K562 (cell line): ENCODE measurements at regions not wholly inside any gene's neighbourhood (a gene's known extent, or its start where the extent isn't known, plus 50 kb on each side); places are given as distances from the start of the nearest gene placed in this dataset.

Experiments used
- ATAC-seq: fragments of 200-7000 bp; cut with Tn5 transposase; 3 replicates; pipeline ENCODE4 v1.9.1; 2020; ENCODE audit warnings: moderate library complexity
- BruUV-seq: library from RNA; stranded (reverse); fragments of 400-500 nt; replicated peaks from 2 replicates; lab custom pipeline; 2021; lab: Mats Ljungman, UMichigan
- CTCF ChIA-PET: fragments of 300-600 bp; formaldehyde crosslinking; extraction: SDS; loops from one replicate; lab custom pipeline; 2021; ENCODE audit warnings: low intra/inter-chr PET ratio; lab: Yijun Ruan, JAX
- POLR2A ChIA-PET: fragments of 300-600, 350-650 bp; sonication (Branson Sonifier 250); formaldehyde crosslinking; extraction: SDS; loops from one replicate; lab custom pipeline; 2021; ENCODE audit warnings: antibody characterized with exemption, inconsistent platforms; lab: Yijun Ruan, JAX
- DNase-seq, 4 experiments: peaks; one replicate each; pipeline versions ENCODE4 v3.0.0 to v3.0.0-alpha.2; 2011 to 2018; ENCODE audit warnings: low spot score in 3 of 4, mixed read lengths in 3 of 4; ENCODE audit errors: extremely low read depth in 1 of 4
- FAIRE-seq: peaks from 2 replicates; lab custom pipeline; 2011; peaks lifted over from hg19 to GRCh38; lab: Jason Lieb, UNC
- H2AFZ ChIP-seq: 2 replicates; pipeline ENCODE4 v1.6.0; 2011; ENCODE audit warnings: low read depth, low read length, control low read depth, inconsistent platforms
- H3K27ac ChIP-seq: fragments of 200-600 bp; 3 replicates; pipeline ENCODE4 v1.8.0; 2011; ENCODE audit warnings: low read depth, mild to moderate bottlenecking, control low read depth, inconsistent platforms, low read length, moderate library complexity, mixed read lengths; ENCODE audit errors: extremely low read depth
- H3K27me3 ChIP-seq, 2 experiments: fragments of 300-600 bp in 1 of 2; 2 replicates in 1 of 2; 3 replicates in 1 of 2; pipeline versions ENCODE4 v1.6.0 to v1.8.0; 2011; ENCODE audit warnings: inconsistent platforms in 2 of 2, low read length in 2 of 2, mild to moderate bottlenecking in 1 of 2, mixed read lengths in 1 of 2, moderate library complexity in 1 of 2; ENCODE audit not compliant: control insufficient read depth in 2 of 2, insufficient read depth in 2 of 2
- H3K36me3 ChIP-seq: fragments of 300-600 bp; 3 replicates; pipeline ENCODE4 v1.8.0; 2011; ENCODE audit warnings: mild to moderate bottlenecking, low read length, inconsistent platforms; ENCODE audit not compliant: control insufficient read depth, insufficient read depth
- H3K4me1 ChIP-seq, 2 experiments: fragments of 200-600 bp in 1 of 2; replicated peaks in 1 of 2; 2 replicates in 1 of 2; 3 replicates in 1 of 2; pipeline versions ENCODE4 v1.5.1 to v1.8.0; 2011; ENCODE audit warnings: inconsistent platforms in 2 of 2, low read length in 2 of 2, mild to moderate bottlenecking in 1 of 2, mixed read lengths in 1 of 2, moderate library complexity in 1 of 2; ENCODE audit not compliant: control insufficient read depth in 2 of 2, insufficient read depth in 2 of 2
- H3K4me2 ChIP-seq: 2 replicates; pipeline ENCODE4 v1.6.1; 2011; ENCODE audit warnings: low read length, control low read depth, inconsistent platforms, mixed read lengths; ENCODE audit not compliant: insufficient read depth
- H3K4me3 ChIP-seq: fragments of 200-600 bp; sonication (generic), shearing (Covaris generic); 2 replicates; pipeline ENCODE4 v1.5.1; 2016; ENCODE audit warnings: control low read depth, inconsistent platforms
- H3K79me2 ChIP-seq: fragments of 200-600 bp; 3 replicates; pipeline ENCODE4 v1.8.0; 2011; ENCODE audit warnings: low read length, inconsistent platforms; ENCODE audit not compliant: control insufficient read depth, insufficient read depth
- H3K9ac ChIP-seq, 2 experiments: 2 replicates each; pipeline versions ENCODE4 v1.6.0 to v1.6.1; 2011; ENCODE audit warnings: low read depth in 2 of 2, low read length in 2 of 2, control low read depth in 1 of 2, inconsistent platforms in 1 of 2, mild to moderate bottlenecking in 1 of 2, mixed read lengths in 1 of 2; ENCODE audit not compliant: insufficient read depth in 1 of 2
- H3K9me1 ChIP-seq: one replicate; pipeline ENCODE4 v1.6.0; 2011; ENCODE audit warnings: inconsistent platforms, mild to moderate bottlenecking, low read length, moderate library complexity; ENCODE audit not compliant: control insufficient read depth, insufficient read depth
- H3K9me3 ChIP-seq: replicated peaks from 2 replicates; pipeline ENCODE4 v1.5.1; 2011; ENCODE audit warnings: low read depth, low read length, inconsistent platforms; ENCODE audit not compliant: control insufficient read depth, insufficient read depth
- H4K20me1 ChIP-seq: replicated peaks from 2 replicates; pipeline ENCODE4 v1.6.1; 2011; ENCODE audit warnings: low read length, inconsistent platforms, mixed read lengths; ENCODE audit not compliant: control insufficient read depth, insufficient read depth
- CBX5 ChIP-seq: IDR thresholded peaks from 2 replicates; pipeline ENCODE4 v1.6.1; 2014; ENCODE audit warnings: low read depth, borderline replicate concordance
- DNMT1 ChIP-seq: fragments of 450-650 bp; IDR thresholded peaks from 2 replicates; pipeline ENCODE4 v1.6.1; 2016; ENCODE audit warnings: antibody characterized with exemption, mild to moderate bottlenecking
- ETV5 ChIP-seq: sonication (generic); formaldehyde crosslinking; IDR thresholded peaks from 2 replicates; pipeline ENCODE4 v1.4.0; 2020; ENCODE audit warnings: low read depth, mild to moderate bottlenecking, missing genetic modification reagents
- NBN ChIP-seq: fragments of 450-650 bp; IDR thresholded peaks from 2 replicates; pipeline ENCODE4 v1.6.1; 2016; ENCODE audit warnings: low read depth, mild to moderate bottlenecking
- NR3C1 ChIP-seq: sonication (generic); formaldehyde crosslinking; IDR thresholded peaks from 2 replicates; pipeline ENCODE4 v1.8.1; 2022; ENCODE audit warnings: missing genetic modification reagents
- PTTG1 ChIP-seq: fragments of 450-650 bp; IDR thresholded peaks from 2 replicates; pipeline ENCODE4 v1.6.1; 2016; ENCODE audit warnings: low read depth, mild to moderate bottlenecking, missing genetic modification characterization, missing compliant biosample characterization
- XRCC5 ChIP-seq: fragments of 200-400 bp; formaldehyde crosslinking; IDR thresholded peaks from 2 replicates; pipeline ENCODE4 v1.6.1; 2017; ENCODE audit warnings: low read depth, mild to moderate bottlenecking, low read length
- ZNF121 ChIP-seq: sonication (generic); formaldehyde crosslinking; conservative IDR thresholded peaks from 2 replicates; pipeline ENCODE4 v1.8.0; 2022; ENCODE audit warnings: missing genetic modification reagents
- ZNF511 ChIP-seq: sonication (generic); formaldehyde crosslinking; IDR thresholded peaks from 2 replicates; pipeline ENCODE4 v1.8.0; 2022; ENCODE audit warnings: mild to moderate bottlenecking, missing genetic modification reagents
- ZNF551 ChIP-seq: fragments of 250-450 bp; sonication (Bioruptor Pico); IDR thresholded peaks from 2 replicates; pipeline ENCODE4 v1.5.0; 2021; ENCODE audit warnings: mild to moderate bottlenecking, moderate library complexity
- ZNF695 ChIP-seq: fragments of 450-650 bp; formaldehyde crosslinking; IDR thresholded peaks from 2 replicates; pipeline ENCODE4 v1.4.0; 2020; ENCODE audit warnings: mild to moderate bottlenecking, moderate library complexity
- ZNF766 ChIP-seq: fragments of 200-800 bp; sonication (Bioruptor generic); conservative IDR thresholded peaks from 2 replicates; pipeline ENCODE4 v1.6.1; 2016; ENCODE audit warnings: missing genetic modification characterization, missing compliant biosample characterization
- WGBS: fragments of 100-300 bp; shearing (Covaris generic); methylation state at CpG from one replicate; pipeline ENCODE4 v1.1.6; 2016; ENCODE audit warnings: low coverage, mixed read lengths; ENCODE audit not compliant: insufficient coverage; ENCODE audit errors: missing lambda C conversion rate; 5-methylcytosine and 5-hydroxymethylcytosine counted together
- in situ Hi-C: fragments of 300-500 bp; cut with MboI; formaldehyde crosslinking; loops from 4 replicates; pipeline ENCODE4 v1.15.0; 2018; ENCODE audit warnings: inconsistent platforms, mixed read lengths
- intact Hi-C: fragments of 100-400 bp; cut with micrococcal nuclease; formaldehyde crosslinking; loops from 2 replicates; pipeline ENCODE4 v1.14.2; 2022
- TF ChIP-seq, protein P1 (sequence below): IDR thresholded peaks from 2 replicates; pipeline ENCODE4 v1.6.1; 2011; ENCODE audit not compliant: insufficient read length; ENCODE audit errors: extremely low read depth
- TF ChIP-seq, protein P2 (sequence below): sonication (generic); formaldehyde crosslinking; IDR thresholded peaks from 2 replicates; pipeline ENCODE4 v1.8.1; 2022; ENCODE audit warnings: missing genetic modification reagents
- TF ChIP-seq, protein P3 (sequence below): fragments of 250-450 bp; sonication (Bioruptor Pico); IDR thresholded peaks from 2 replicates; pipeline ENCODE4 v1.5.0; 2020; ENCODE audit warnings: mild to moderate bottlenecking

DNA sequence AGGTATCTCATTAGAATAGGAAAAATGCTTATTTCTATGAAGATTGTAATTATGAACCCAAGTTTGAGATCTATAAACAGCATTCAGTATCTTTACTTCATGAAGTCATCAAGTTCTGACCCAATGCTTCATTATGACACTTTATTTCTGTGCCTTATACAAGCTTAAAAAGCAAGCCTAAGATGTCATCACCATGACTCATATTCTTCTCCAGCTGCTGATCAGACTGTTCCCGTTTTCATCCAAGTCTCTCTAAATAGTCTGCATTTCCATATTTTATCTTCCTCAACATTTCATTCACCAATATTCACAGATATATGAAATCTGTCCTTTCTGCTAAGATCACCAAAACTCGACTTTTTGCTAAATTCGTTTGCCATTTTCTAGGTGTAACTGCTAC is 1247.2 kb upstream of the PRR20A start:
- intact Hi-C loops = no loop called here
- H3K27me3 ChIP-seq = no peaks in the 10 kb centered on the region
- ATAC-seq (no peak), DNase-seq (no peak), FAIRE-seq (no peak)
- no peaks in the 10 kb centered on the region for H3K79me2 ChIP-seq
- H3K4me3 ChIP-seq = no peak overlapping the region
- ChIA-PET POLR2A (no interaction called here), CTCF (no interaction called here)
- no peaks in the 10 kb centered on the region for H3K36me3 ChIP-seq
- H3K4me1 ChIP-seq = no peaks in the 10 kb centered on the region
- 0% methylated on average over 2 of the region's 3 CpGs for WGBS
- no peaks in the 10 kb centered on the region for H3K9me3 ChIP-seq
- H4K20me1 ChIP-seq = no peaks in the 10 kb centered on the region
- in situ Hi-C loops = no loop called here
- no peak for TF ChIP-seq ZNF766 (CRISPR knock-in tag)
- TF ChIP-seq, protein P1, sequence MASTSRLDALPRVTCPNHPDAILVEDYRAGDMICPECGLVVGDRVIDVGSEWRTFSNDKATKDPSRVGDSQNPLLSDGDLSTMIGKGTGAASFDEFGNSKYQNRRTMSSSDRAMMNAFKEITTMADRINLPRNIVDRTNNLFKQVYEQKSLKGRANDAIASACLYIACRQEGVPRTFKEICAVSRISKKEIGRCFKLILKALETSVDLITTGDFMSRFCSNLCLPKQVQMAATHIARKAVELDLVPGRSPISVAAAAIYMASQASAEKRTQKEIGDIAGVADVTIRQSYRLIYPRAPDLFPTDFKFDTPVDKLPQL = no peak
- TF ChIP-seq, protein P2, sequence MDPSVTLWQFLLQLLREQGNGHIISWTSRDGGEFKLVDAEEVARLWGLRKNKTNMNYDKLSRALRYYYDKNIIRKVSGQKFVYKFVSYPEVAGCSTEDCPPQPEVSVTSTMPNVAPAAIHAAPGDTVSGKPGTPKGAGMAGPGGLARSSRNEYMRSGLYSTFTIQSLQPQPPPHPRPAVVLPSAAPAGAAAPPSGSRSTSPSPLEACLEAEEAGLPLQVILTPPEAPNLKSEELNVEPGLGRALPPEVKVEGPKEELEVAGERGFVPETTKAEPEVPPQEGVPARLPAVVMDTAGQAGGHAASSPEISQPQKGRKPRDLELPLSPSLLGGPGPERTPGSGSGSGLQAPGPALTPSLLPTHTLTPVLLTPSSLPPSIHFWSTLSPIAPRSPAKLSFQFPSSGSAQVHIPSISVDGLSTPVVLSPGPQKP (CRISPR knock-in tag) = no peak
- TF ChIP-seq PTTG1 (tag) = no peak
- no peak overlapping the region for H3K9ac ChIP-seq
- no peak overlapping the region for H3K27ac ChIP-seq
- no peak overlapping the region for H2AFZ ChIP-seq
- BruUV-seq = no TSS peak
- no peaks in the 10 kb centered on the region for H3K9me1 ChIP-seq
- no peak overlapping the region for H3K4me2 ChIP-seq

GRCh38 chr13:55937180-55937579 is 1203.5 kb upstream of the PRR20A start:
- Histone ChIP-seq H3K27ac (no peak overlapping the region), H2AFZ (no peak overlapping the region), H3K9me3 (no peaks in the 10 kb centered on the region), H4K20me1 (no peaks in the 10 kb centered on the region), H3K79me2 (no peaks in the 10 kb centered on the region), H3K4me1 (no peaks in the 10 kb centered on the region), H3K4me2 (no peak overlapping the region), H3K9ac (no peak overlapping the region), H3K4me3 (no peak overlapping the region), H3K36me3 (no peaks in the 10 kb centered on the region), H3K27me3 (no peaks in the 10 kb centered on the region), H3K9me1 (no peaks in the 10 kb centered on the region)
- intact Hi-C loops = no loop called here
- whole genome bisulfite sequencing = 0% methylated on average over 5 of the region's 5 CpGs
- no TSS peak for BruUV-seq
- in situ Hi-C loops = no loop called here
- no peak for DNase-seq
- no peak for ATAC-seq
- no peak for FAIRE-seq
- ChIA-PET CTCF (no interaction called here), POLR2A (no interaction called here)
- no peak for TF ChIP-seq NR3C1 (CRISPR knock-in tag)
- no peak for TF ChIP-seq DNMT1
- no peak for TF ChIP-seq CBX5
- TF ChIP-seq ZNF695 = no peak
- TF ChIP-seq ZNF511 (CRISPR knock-in tag) = no peak
- TF ChIP-seq XRCC5 = no peak
- TF ChIP-seq, protein P3, sequence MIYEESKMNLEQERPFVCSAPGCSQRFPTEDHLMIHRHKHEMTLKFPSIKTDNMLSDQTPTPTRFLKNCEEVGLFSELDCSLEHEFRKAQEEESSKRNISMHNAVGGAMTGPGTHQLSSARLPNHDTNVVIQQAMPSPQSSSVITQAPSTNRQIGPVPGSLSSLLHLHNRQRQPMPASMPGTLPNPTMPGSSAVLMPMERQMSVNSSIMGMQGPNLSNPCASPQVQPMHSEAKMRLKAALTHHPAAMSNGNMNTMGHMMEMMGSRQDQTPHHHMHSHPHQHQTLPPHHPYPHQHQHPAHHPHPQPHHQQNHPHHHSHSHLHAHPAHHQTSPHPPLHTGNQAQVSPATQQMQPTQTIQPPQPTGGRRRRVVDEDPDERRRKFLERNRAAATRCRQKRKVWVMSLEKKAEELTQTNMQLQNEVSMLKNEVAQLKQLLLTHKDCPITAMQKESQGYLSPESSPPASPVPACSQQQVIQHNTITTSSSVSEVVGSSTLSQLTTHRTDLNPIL = no peak
- no peak for TF ChIP-seq ZNF551
- no peak for TF ChIP-seq ZNF121 (CRISPR knock-in tag)
- no peak for TF ChIP-seq NBN
- TF ChIP-seq ETV5 (CRISPR knock-in tag) = no peak
